ENCODE measurements at regions not wholly inside any gene's neighbourhood (a gene's known extent, or its start where the extent isn't known, plus 50 kb on each side); places are given as distances from the start of the nearest gene placed in this dataset.
A peak's percentile ranks its signal among the peaks of the same experiment; 100 is the strongest.
"Not testable (repeated sequence)": the region's sequence is repeated elsewhere in the genome, so short reads cannot be mapped to it uniquely, and the experiment has no call there.

DNA sequence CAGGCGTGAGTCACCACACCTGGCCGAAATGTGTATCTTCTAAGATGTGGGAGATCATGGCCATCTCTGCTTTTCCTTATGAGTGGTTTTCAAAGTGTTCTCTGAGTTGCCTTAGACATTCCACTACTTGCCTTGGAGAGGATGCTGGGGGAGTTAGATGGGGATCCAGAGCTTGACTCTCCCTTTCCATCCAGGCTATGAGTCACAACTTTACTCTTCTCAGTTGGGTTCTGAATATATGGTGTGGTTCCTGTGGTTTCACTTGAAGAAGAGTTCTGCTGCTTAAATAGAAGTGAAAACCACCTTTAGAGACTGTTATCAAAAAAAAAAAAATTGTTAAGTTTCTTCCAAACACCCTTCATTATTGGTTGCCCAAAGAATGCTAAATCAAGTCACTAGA is 217.6 kb downstream of the ZNF608 start:
- no peaks in the 10 kb centered on the region for H3K36me3 ChIP-seq
- TF ChIP-seq, protein P1, sequence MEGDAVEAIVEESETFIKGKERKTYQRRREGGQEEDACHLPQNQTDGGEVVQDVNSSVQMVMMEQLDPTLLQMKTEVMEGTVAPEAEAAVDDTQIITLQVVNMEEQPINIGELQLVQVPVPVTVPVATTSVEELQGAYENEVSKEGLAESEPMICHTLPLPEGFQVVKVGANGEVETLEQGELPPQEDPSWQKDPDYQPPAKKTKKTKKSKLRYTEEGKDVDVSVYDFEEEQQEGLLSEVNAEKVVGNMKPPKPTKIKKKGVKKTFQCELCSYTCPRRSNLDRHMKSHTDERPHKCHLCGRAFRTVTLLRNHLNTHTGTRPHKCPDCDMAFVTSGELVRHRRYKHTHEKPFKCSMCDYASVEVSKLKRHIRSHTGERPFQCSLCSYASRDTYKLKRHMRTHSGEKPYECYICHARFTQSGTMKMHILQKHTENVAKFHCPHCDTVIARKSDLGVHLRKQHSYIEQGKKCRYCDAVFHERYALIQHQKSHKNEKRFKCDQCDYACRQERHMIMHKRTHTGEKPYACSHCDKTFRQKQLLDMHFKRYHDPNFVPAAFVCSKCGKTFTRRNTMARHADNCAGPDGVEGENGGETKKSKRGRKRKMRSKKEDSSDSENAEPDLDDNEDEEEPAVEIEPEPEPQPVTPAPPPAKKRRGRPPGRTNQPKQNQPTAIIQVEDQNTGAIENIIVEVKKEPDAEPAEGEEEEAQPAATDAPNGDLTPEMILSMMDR (IDR thresholded peaks at IDR 0.05), result no peak
- no peak overlapping the region for H3K27ac ChIP-seq
- H3K27me3 ChIP-seq (replicated peaks; ENCODE audit: insufficient read depth), result no peaks in the 10 kb centered on the region
- no peak overlapping the region for H3K4me3 ChIP-seq
- ATAC-seq (ENCODE audit: insufficient number of reproducible peaks, low FRiP score, low read depth) (no peak), DNase-seq (ENCODE audit: low spot score) (no peak)
- H3K9me3 ChIP-seq, result no peaks in the 10 kb centered on the region
- H3K4me1 ChIP-seq (ENCODE audit: control insufficient read depth in 1 of 2, low read depth in 2 of 2), result peaks cover 0 to 17% of the 10 kb centered on the region in 2 donors

DNA sequence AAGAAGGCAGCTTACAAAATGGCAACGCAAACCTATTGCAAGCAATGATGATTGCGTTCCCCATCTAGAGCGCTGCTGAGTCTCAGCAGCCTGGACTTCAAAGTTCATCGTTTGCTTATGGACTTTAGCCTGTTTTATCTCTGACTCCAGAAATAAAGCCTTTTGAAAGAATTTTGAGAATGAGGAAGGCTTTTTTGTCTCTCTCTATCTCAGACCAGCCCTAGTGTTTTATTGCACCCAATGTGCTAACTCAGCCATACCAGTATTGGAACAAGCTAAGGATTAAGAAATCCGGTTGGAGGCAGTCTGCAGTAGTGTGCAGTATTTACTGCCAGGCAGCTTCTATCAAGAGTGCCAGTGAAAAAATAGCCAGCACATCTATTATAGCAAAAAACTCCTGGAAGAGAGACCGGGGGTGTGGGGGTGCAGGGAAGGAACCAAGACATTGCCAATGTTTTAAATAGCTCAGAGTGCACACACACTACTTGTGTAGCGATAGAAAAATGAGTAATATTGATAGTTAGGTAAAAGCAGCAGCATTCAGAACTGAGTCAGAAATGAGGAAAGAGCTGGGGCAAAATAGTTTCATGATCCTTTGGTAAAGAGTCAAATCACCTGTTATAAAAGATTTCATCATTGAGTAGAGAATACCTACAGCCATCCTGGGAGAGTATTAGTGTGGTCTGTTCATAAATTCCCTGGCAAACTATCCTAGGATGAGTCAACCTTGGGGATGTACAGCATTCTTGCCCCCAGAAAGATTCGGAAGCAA is 219.0 kb downstream of the ZNF608 start:
- TF ChIP-seq, protein P1 (IDR thresholded peaks at IDR 0.05), result no peak
- no peaks in the 10 kb centered on the region for H3K9me3 ChIP-seq
- H3K4me3 ChIP-seq, result no peak overlapping the region
- H3K27me3 ChIP-seq (replicated peaks; ENCODE audit: insufficient read depth), result no peaks in the 10 kb centered on the region
- H3K4me1 ChIP-seq (ENCODE audit: control insufficient read depth in 1 of 2, low read depth in 2 of 2), result peaks cover 0 to 17% of the 10 kb centered on the region in 2 donors
- H3K27ac ChIP-seq, result no peak overlapping the region
- no peaks in the 10 kb centered on the region for H3K36me3 ChIP-seq
- no peak for DNase-seq (ENCODE audit: low spot score)
- ATAC-seq (ENCODE audit: insufficient number of reproducible peaks, low FRiP score, low read depth), result peak; percentile 65

DNA sequence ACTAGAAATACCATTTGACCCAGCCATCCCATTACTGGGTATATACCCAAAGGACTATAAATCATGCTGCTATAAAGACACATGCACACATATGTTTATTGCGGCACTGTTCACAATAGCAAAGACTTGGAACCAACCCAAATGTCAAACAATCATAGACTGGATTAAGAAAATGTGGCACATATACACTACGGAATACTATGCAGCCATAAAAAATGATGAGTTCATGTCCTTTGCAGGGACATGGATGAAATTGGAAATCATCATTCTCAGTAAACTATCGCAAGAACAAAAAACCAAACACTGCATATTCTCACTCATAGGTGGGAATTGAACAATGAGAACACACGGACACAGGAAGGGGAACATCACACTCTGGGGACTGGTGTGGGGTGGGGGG is 220.4 kb downstream of the ZNF608 start:
- H3K4me3 ChIP-seq; ATAC-seq (ENCODE audit: insufficient number of reproducible peaks, low FRiP score, low read depth); H3K36me3 ChIP-seq; H3K27ac ChIP-seq; DNase-seq (ENCODE audit: low spot score); H3K9me3 ChIP-seq; H3K27me3 ChIP-seq (replicated peaks; ENCODE audit: insufficient read depth): not testable (repeated sequence)
- peaks cover 0 to 17% of the 10 kb centered on the region in 2 donors for H3K4me1 ChIP-seq (ENCODE audit: control insufficient read depth in 1 of 2, low read depth in 2 of 2)

DNA sequence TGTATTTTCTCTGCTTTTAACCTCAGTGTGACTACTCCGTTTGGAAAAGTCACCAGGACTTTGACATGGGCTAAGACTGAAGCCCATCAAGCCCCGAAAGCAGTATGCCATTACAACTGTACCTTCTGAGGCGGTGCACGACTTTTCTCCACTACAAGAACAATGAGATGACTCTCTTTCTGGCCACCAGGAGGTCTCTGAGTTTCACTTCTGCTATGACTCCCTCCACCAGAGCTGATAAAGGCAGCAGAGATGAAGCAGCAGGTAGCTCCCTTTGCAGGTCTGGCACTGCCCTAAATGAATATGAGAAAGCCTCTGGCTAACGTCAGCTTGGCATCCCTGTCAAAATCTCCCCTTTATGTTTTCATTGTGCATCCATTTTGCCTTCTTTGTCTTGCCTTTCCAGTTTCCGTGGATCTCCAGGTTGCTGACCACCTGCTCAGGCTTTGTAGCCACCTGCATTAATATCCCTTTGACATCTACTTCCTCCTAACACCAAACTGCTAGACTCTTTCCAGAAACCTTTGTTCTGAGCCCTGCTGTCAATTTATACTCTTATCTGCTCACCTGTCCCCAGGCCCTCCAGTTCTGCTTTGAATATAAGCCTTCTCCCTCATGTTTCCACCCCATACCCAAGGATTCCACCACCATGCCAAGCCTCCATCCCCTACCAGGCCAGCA is 221.7 kb downstream of the ZNF608 start:
- no peak for DNase-seq (ENCODE audit: low spot score)
- H3K4me1 ChIP-seq (ENCODE audit: control insufficient read depth in 1 of 2, low read depth in 2 of 2), result peaks cover 2 to 23% of the 10 kb centered on the region in 2 donors
- TF ChIP-seq, protein P1 (IDR thresholded peaks at IDR 0.05), result no peak
- H3K4me3 ChIP-seq, result no peak overlapping the region
- H3K27me3 ChIP-seq (replicated peaks; ENCODE audit: insufficient read depth), result no peaks in the 10 kb centered on the region
- H3K9me3 ChIP-seq, result no peaks in the 10 kb centered on the region
- H3K36me3 ChIP-seq, result no peaks in the 10 kb centered on the region
- H3K27ac ChIP-seq, result no peak overlapping the region
- ATAC-seq (ENCODE audit: insufficient number of reproducible peaks, low FRiP score, low read depth), result no peak

DNA sequence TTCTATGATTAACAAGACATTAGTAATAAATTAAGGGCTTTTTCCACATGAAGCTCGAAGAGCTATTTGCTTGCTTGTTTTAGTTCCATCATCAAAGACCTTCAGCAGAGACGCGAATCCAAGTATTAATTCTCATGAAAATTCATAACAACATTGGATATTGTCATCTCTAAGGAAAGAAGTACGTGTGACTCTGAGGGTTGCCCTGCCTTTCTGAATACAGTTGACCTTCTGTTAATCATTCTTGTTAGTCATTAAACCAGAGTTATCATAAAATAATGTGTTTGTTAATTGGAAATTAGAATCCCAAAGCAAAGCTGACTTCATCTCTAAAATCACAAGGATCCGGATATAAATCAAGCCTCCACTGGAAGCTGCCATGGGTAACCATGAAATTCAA is 222.5 kb downstream of the ZNF608 start:
- Histone ChIP-seq H3K9me3 (no peaks in the 10 kb centered on the region), H3K4me3 (no peak overlapping the region), H3K27me3 (replicated peaks; ENCODE audit: insufficient read depth) (no peaks in the 10 kb centered on the region), H3K36me3 (no peaks in the 10 kb centered on the region), H3K27ac (no peak overlapping the region), H3K4me1 (ENCODE audit: control insufficient read depth in 1 of 2, low read depth in 2 of 2) (peaks cover 8 to 29% of the 10 kb centered on the region in 2 donors)
- no peak for DNase-seq (ENCODE audit: low spot score)
- TF ChIP-seq, protein P1 (IDR thresholded peaks at IDR 0.05), result no peak
- ATAC-seq (ENCODE audit: insufficient number of reproducible peaks, low FRiP score, low read depth), result no peak

Data from thoracic aorta (tissue), 2 donors.